Right renal pelvis (tissue), 4 donors: ENCODE measurements at regions not wholly inside any gene's neighbourhood (a gene's known extent, or its start where the extent isn't known, plus 50 kb on each side); places are given as distances from the start of the nearest gene placed in this dataset.

Source experiments
- DNase-seq, 4 donors: peaks; one replicate each; pipeline ENCODE4 v3.0.0-alpha.2; 2013; ENCODE audit warnings: low read depth in 4 of 4, low spot score in 3 of 4, missing footprints in 1 of 4

GRCh38 chr4:96753216-96753615, 913.3 kb downstream of the PDHA2 start:
- no peak for DNase-seq

GRCh38 chr4:96755569-96756484, 915.9 kb downstream of the PDHA2 start:
- no peak for DNase-seq

- no peak for DNase-seq
These were observed 916.7 kb downstream of the PDHA2 start for GRCh38 chr4:96756584-96756983.

GRCh38 chr4:96763546-96763945, 923.7 kb downstream of the PDHA2 start:
- no peak for DNase-seq

GRCh38 chr4:96766359-96766758, 926.5 kb downstream of the PDHA2 start:
- DNase-seq: no peak

- no peak for DNase-seq
These were observed 928.1 kb downstream of the PDHA2 start for GRCh38 chr4:96767815-96768480.

GRCh38 chr4:96775501-96775900, 935.6 kb downstream of the PDHA2 start:
- DNase-seq: no peak

- DNase-seq: no peak
These were observed 937.1 kb downstream of the PDHA2 start for GRCh38 chr4:96776920-96777527.

GRCh38 chr4:96784336-96784735, 944.4 kb downstream of the PDHA2 start:
- no peak for DNase-seq

GRCh38 chr4:96786306-96786705, 946.4 kb downstream of the PDHA2 start:
- no peak for DNase-seq

- DNase-seq: no peak
These were observed 947.9 kb downstream of the PDHA2 start for GRCh38 chr4:96787766-96788165.

GRCh38 chr4:96809563-96809962, 969.7 kb downstream of the PDHA2 start:
- no peak for DNase-seq

GRCh38 chr4:96827086-96827485, 987.2 kb downstream of the PDHA2 start:
- no peak for DNase-seq

- DNase-seq: no peak
These were observed 993.9 kb downstream of the PDHA2 start for GRCh38 chr4:96833831-96834230.

- DNase-seq: no peak
These were observed 996.1 kb downstream of the PDHA2 start for GRCh38 chr4:96835991-96836390.

- no peak for DNase-seq
These were observed 999.5 kb downstream of the PDHA2 start for GRCh38 chr4:96839441-96839840.

- no peak for DNase-seq
These were observed 1001.9 kb downstream of the PDHA2 start for GRCh38 chr4:96841801-96842200.

- DNase-seq: no peak
These were observed 1005.1 kb downstream of the PDHA2 start for GRCh38 chr4:96844858-96845490.

- DNase-seq: no peak
These were observed 1005.9 kb downstream of the PDHA2 start for GRCh38 chr4:96845819-96846218.

- no peak for DNase-seq
These were observed 1034.8 kb downstream of the PDHA2 start for GRCh38 chr4:96874657-96875056.

- no peak for DNase-seq
These were observed 1039.6 kb downstream of the PDHA2 start for GRCh38 chr4:96879527-96879926.
